Astrocyte (in vitro differentiated cells and primary cell): ENCODE measurements at regions not wholly inside any gene's neighbourhood (a gene's known extent, or its start where the extent isn't known, plus 50 kb on each side); places are given as distances from the start of the nearest gene placed in this dataset.

Experiments used
- EZH2 ChIP-seq: IDR thresholded peaks from 2 replicates; pipeline ENCODE4 v1.6.1; 2012; ENCODE audit warnings: mild to moderate bottlenecking, low read length, inconsistent platforms; ENCODE audit not compliant: insufficient read depth
- TF ChIP-seq, protein P1 (sequence below): IDR thresholded peaks from 2 replicates; pipeline ENCODE4 v1.5.1; 2011; ENCODE audit warnings: low read depth, mild to moderate bottlenecking, inconsistent platforms, low read length, moderate library complexity; ENCODE audit not compliant: insufficient read depth

DNA sequence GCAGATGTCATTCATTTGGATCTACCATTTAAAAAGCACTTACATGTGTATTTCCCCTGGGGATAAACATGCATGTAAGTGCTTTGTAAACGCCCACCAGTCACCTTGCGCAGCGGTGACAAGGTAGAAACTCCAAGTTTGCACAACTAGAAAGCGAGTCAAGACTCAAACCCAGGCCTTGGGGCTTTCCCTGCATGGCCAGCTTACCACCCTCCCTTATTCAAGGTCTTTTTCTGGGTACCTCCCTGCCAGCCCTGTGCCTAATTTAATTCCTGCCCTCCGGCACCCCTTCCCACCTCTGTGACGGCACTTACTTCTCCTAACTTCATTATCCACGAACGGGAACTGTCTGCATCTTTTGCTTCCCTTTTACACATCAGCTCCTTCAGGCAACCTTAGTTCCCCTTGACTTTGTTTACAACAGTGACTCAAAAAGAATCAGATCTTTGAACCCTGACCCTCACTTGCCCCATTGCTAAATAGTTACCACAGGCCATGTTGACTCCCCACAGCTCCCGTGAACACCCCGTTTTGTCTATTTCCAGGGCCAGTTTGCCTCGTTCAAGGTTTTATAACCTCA, 138.3 kb upstream of the ETS2 start:
- TF ChIP-seq, protein P1, sequence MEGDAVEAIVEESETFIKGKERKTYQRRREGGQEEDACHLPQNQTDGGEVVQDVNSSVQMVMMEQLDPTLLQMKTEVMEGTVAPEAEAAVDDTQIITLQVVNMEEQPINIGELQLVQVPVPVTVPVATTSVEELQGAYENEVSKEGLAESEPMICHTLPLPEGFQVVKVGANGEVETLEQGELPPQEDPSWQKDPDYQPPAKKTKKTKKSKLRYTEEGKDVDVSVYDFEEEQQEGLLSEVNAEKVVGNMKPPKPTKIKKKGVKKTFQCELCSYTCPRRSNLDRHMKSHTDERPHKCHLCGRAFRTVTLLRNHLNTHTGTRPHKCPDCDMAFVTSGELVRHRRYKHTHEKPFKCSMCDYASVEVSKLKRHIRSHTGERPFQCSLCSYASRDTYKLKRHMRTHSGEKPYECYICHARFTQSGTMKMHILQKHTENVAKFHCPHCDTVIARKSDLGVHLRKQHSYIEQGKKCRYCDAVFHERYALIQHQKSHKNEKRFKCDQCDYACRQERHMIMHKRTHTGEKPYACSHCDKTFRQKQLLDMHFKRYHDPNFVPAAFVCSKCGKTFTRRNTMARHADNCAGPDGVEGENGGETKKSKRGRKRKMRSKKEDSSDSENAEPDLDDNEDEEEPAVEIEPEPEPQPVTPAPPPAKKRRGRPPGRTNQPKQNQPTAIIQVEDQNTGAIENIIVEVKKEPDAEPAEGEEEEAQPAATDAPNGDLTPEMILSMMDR = no peak
- TF ChIP-seq EZH2 = no peak
